NCI-H2196 (cell line): ENCODE measurements at regions not wholly inside any gene's neighbourhood (a gene's known extent, or its start where the extent isn't known, plus 50 kb on each side); places are given as distances from the start of the nearest gene placed in this dataset.
A peak's percentile ranks its signal among the peaks of the same experiment; 100 is the strongest.

Experiments used
- DNase-seq: peaks from one replicate; lab custom pipeline; 2025; ENCODE audit not compliant: unreplicated experiment; lab: John Stamatoyannopoulos, UW

- no peak for DNase-seq
These were observed 474.1 kb upstream of the KCNMB2 start for GRCh38 chr3:178062126-178062525.

DNA sequence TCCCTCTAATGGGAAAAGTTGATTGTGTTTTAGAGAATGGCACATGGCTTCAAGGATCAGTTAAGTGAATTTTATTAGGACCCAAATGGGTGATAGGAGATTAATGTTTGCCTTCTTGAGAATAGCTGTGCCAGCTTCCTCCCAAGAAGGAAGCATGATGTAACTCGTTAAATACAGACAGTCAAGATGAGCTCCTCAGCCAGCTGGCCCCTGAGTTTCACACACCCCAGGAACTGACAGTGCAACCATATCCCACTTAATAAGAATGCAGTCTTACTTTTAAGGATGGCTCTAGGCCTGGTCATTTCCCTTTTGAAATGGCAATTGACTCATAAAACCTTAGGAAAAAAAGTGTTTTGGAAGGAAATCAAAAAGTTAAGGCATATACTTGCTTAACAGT lies 472.8 kb upstream of the KCNMB2 start:
- DNase-seq, result no peak

DNA sequence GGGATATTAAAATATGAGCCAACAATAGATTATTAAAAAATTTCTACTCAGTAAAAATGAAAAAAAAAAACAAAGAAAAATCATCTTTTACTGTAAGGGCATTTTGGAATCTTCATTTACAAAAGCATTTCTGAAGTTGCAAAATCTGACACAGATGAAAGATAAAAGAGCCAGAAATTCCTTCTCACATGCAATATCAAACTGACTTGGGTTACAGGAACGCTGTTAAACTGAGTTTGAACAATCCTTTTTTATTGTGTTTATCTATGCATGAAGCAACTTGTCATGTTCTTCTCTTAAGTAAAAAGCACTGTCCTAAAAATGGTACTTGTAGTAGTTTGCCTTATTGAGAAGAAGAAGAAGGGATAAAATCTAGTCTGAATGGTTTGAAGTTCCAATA lies 468.5 kb upstream of the KCNMB2 start:
- DNase-seq, result no peak

GRCh38 chr3:178072391-178073305 lies 463.6 kb upstream of the KCNMB2 start:
- DNase-seq, result no peak

DNA sequence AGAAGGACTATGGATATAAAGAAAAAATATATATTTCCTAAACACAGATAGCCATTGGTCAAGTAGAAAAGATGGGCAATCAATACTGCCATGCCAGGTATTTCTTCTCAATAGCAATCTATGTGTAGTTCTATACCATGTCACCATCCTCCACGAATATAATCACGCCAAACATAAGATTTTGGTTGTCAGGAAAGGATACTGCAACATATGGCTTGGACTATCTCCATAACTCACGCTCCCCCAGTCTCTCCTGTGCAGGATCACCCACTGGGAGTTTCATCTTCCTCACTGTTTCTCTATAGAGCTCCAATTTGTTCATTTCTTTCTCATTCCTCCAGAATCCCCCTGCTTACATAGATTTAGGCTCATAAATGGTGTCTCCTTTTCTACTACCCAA lies 462.9 kb upstream of the KCNMB2 start:
- DNase-seq, result no peak

DNA sequence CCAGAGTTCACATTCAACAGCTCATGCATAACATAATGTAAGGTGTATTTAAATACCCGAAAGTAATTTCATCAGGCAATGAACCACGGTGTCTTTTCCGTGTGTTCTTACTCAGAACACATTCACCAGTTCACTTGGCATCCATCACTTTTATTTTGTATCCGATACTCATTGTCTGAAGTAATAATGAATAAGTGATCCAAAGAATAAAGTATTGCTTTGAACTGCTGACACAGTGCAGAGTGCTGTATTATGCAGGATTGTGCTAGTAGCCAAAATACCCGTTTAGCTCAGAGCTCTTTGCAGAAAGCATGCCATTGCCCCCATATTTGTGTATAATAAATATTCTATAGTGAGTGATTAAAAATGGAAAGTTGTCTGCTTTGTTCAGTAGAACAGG lies 460.9 kb upstream of the KCNMB2 start:
- no peak for DNase-seq

- no peak for DNase-seq
These were observed 457.3 kb upstream of the KCNMB2 start for GRCh38 chr3:178078953-178079352.

DNA sequence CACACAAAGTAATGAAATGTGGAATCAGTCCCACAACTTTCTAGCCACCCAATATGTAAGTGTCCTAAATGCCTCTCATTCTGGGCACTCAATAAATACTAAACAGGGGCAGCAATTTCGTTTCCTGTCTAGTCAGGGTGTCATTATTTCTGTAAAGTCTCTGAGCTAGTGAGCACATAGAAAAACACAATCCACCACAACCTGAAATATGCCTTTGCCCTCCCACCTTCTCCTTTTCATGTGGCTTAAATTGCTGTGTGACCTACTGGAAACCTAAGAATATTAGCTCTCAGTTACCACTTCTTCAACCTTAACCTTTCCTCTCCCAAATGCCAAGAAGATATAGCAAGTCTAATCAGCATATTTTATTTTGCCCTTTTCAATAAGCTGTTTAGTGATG lies 456.3 kb upstream of the KCNMB2 start:
- no peak for DNase-seq

- no peak for DNase-seq
These were observed 453.8 kb upstream of the KCNMB2 start for GRCh38 chr3:178082326-178082906.

DNA sequence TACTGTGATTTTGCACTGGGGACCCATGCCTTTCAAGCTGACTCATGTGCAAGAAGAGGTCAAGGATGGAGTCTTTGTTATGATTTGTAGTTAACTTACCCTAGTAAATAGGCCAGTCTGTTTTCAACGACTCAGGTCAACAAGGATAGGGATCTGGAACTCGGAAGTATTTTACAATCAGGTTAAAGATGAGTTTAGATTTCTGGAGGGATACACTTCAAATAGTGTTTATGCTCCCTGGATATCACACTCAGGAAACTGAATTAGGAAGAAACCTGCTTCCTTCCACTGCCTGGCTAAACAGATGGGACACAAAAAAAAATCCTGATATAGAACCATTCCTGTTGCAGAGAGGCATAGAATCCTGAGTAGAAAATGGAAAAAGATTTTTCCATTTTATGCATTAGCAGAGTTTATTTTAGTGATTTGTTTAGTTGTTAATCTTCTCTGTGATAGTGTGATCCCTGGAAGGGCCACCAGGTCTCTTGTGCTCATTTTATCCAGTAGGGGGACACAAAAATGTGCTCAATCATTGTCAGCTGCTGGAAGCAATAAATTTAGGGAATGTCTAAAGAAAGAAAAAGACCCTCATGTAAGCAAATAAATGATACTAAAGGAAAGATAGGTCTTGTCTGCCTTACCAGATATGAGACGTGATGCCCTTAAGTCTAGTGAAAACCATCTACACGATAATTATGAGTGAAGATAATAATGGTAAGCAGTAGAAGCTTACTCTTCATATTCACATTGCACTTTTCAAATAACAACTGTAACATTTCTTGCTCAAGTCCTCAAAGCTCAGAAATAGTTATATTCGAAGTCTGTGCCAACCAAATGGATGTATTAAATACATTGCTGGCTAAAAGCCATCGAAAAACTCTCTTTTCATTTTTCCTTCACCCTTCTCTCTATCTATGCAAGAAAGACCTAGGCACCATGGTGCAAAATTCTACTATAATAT lies 452.1 kb upstream of the KCNMB2 start:
- DNase-seq, result peak; percentile 62

DNA sequence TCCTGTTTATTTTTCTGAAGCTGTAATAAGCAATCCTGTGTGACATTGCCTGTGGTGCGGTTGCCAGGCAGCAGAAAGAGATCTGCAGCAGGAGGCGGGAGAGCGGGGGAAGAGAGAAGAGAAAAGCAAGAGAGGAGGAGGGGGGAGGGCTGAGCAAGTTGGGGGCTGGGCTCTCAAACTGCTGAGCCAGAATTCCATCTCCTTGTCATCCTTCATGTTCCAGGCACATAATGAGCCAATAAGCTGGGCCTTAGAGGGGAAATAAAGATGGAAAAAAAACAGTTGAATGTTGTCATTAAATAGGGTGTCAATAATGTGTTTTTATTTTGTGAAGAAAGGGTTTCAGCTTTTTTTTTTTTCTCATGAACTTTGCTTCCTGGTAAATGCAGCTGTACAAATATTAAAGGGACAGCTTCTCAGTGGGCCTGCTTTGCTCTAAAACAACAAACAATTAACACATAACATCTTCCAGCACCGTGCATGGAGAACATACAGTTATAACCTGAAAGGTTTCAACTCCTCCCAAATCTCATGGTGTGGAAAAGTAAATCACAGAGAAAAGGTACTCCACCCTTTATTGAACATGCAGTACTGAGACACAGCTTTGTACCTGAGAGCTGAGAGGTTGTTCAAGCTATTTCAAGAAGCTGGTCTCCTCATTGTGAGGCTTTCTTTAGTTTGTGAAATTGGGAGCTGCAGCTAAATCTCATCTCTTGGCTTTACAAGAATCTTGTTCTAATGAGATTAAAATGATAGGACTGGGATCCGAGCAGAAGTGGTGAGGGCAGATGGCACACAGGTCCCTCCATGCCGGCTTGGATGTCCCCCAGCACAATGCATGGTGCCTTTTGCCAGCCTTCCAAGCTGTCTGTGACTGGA lies 451.1 kb upstream of the KCNMB2 start:
- DNase-seq, result peak; percentile 94

DNA sequence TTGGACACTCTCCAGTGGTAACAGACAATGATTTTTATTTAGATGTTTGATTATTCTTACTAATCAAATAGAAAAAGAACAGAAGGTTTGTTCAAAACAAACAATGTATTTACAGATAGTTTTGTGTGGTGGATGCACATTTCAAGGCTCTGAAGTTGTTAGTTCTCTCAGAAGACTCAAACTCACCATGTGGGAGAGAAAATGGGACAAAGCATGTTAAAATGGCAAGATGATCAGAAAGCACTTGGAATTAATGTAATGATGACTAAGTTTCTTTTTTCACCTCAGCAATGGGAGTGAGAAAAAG lies 450.5 kb upstream of the KCNMB2 start:
- DNase-seq, result no peak

GRCh38 chr3:178086144-178086825 lies 450.0 kb upstream of the KCNMB2 start:
- no peak for DNase-seq

DNA sequence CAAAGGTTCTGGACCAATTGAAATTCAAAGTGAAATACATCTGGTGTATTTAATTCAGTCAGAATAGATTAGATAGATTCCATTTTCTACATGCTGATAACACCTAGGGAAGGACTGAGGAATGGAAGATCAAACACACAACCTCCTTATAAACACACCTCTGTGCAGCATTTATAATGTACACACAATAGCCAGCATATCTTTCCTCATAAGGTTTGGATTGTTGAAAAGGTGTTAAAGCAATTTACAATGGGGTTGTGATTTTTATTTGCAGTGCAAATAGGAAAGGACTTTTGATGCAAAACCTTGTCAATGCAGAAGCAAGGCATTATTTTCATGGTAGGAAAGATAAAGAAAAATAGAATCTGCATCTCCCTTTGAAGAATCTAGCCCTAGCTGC lies 448.9 kb upstream of the KCNMB2 start:
- no peak for DNase-seq

DNA sequence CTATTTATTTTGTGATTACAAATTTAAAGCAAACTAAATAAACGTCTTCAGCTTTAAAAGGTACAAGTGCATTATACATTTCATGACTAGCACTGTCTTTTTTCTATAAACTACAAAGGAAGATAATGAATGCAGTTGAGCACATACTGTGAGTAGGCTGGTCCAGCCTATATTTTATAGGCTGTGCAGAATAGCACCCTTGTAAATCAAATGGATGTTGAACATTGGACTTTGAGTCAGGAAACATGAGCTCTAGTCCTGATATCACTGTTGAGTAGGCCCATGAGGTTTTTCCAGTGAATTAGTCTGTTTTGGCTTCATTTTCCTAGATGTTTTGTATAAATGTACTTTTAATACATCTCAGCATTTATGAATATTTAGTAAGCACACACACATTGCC lies 447.3 kb upstream of the KCNMB2 start:
- no peak for DNase-seq

GRCh38 chr3:178090899-178091298 lies 445.3 kb upstream of the KCNMB2 start:
- no peak for DNase-seq

DNA sequence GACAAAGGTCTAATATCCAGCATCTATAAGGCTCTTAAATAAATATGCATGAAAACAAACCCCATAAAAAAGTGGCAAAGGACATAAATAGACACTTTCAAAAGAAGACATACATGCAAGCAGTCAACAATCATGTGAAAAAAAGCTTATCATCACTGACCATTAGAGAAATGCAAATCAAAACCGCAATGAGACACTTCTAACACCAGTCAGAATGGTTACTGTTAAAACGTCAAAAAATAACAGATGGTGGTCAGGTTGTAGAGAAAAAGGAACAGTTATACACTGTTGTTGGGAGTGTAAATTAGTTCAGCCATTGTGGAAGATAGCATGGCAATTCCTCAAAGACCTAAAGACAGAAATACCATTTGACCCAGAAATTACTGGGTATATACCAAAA lies 440.7 kb upstream of the KCNMB2 start:
- no peak for DNase-seq

GRCh38 chr3:178096955-178097354 lies 439.3 kb upstream of the KCNMB2 start:
- no peak for DNase-seq

DNA sequence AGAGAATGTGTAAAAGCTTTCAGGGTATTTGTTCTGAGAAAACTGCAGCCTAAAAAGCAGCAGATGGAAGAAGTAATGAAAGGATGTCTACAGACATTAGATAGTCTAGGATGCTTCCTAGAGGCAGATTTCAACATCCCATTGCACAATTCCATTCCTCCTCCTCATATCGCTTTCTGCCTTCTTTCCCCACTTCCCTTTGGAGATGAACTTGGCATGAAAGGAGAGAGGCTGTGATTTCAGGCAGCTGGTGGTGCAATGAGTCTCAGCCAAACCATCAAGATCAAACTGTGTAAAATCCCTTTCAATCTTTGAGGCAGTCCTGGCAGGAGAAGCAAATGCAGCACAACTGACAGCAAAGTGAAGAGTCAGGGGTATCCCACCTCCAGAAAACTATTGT lies 438.7 kb upstream of the KCNMB2 start:
- no peak for DNase-seq

DNA sequence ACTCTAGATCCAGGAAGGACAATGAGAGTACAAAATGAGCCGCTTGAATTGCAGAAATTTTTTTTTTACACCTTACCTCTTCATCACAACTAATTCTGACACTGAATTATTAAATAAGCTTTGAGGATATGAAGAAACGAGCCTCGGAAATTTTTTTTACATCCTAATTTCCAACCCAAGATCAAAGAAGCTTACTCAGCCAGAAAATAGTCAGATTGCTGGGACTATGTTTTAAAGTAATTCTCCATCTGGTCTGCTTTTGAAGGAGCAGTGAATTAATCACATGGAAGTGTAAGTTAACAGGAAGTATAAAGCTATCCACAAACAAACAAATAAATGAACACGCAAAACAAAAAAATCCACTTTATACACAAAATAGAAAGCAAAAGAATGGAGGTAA lies 437.0 kb upstream of the KCNMB2 start:
- no peak for DNase-seq
